Thyroid gland (tissue), 4 donors: ENCODE measurements at regions not wholly inside any gene's neighbourhood (a gene's known extent, or its start where the extent isn't known, plus 50 kb on each side); places are given as distances from the start of the nearest gene placed in this dataset.

Source experiments
- DNase-seq, 2 donors: peaks; one replicate each; pipeline ENCODE4 v3.0.0-alpha.2; 2019
- H3K27ac ChIP-seq, 3 donors: fragments of 200-600 bp; sonication (generic); 1 replicate in 2 of 3; 2 replicates in 1 of 3; pipeline ENCODE4 v1.5.1; 2016 to 2019; ENCODE audit warnings: mild to moderate bottlenecking in 1 of 3, moderate library complexity in 1 of 3
- H3K27me3 ChIP-seq: fragments of 200-600 bp; sonication (generic); one replicate; pipeline ENCODE4 v1.5.1; 2019
- H3K36me3 ChIP-seq, 2 donors: fragments of 200-600 bp; sonication (generic); one replicate each; pipeline ENCODE4 v1.5.1; 2016 to 2019
- H3K4me1 ChIP-seq, 2 donors: fragments of 200-600 bp; sonication (generic); one replicate each; pipeline ENCODE4 v1.5.1; 2017 to 2019
- H3K4me3 ChIP-seq, 3 donors: fragments of 200-600 bp; sonication (generic); replicated peaks in 1 of 3; 1 replicate in 2 of 3; 2 replicates in 1 of 3; pipeline ENCODE4 v1.5.1; 2016; ENCODE audit warnings: mild to moderate bottlenecking in 1 of 3
- H3K9me3 ChIP-seq: fragments of 200-600 bp; sonication (generic); one replicate; pipeline ENCODE4 v1.5.1; 2017
- CTCF ChIP-seq, 6 experiments: fragments of 200-600 bp in 3 of 6; fragments of 450-650 bp in 3 of 6; sonication (generic) in 3 of 6; IDR thresholded peaks; one replicate each; pipeline ENCODE4 v1.5.1; 2016 to 2019; ENCODE audit warnings: antibody characterized with exemption in 6 of 6, mild to moderate bottlenecking in 2 of 6, inconsistent platforms in 1 of 6, moderate library complexity in 1 of 6
- POLR2A ChIP-seq, 2 donors: fragments of 450-650 bp; IDR thresholded peaks; one replicate each; pipeline ENCODE4 v1.6.1; 2017; ENCODE audit warnings: antibody characterized with exemption in 2 of 2, mild to moderate bottlenecking in 2 of 2, moderate library complexity in 1 of 2
- WGBS, 2 donors: methylation state at CpG; one replicate each; pipeline ENCODE4 v1.1.5; 2017; 5-methylcytosine and 5-hydroxymethylcytosine counted together
- intact Hi-C: fragments of 100-400 bp; cut with DNase I; formaldehyde crosslinking; loops from one replicate; pipeline ENCODE4 v1.15.1; 2023

- TF ChIP-seq CTCF (IDR thresholded peaks at IDR 0.05) (no peak), POLR2A (IDR thresholded peaks at IDR 0.05) (no peak)
- Histone ChIP-seq H3K4me1 (peaks cover 0 to 14% of the 10 kb centered on the region in 2 donors), H3K27me3 (no peaks in the 10 kb centered on the region), H3K27ac (no peak overlapping the region), H3K9me3 (no peaks in the 10 kb centered on the region), H3K4me3 (no peak overlapping the region), H3K36me3 (no peaks in the 10 kb centered on the region)
- no peak for DNase-seq
- intact Hi-C loops, result no loop called here
- 74 to 76% methylated on average over 2 of the region's 2 CpGs for WGBS, 2 donors
These were observed 130.5 kb upstream of the TTC29 start for GRCh38 chr4:147076179-147076578.

- Histone ChIP-seq H3K4me1 (peaks cover 0 to 14% of the 10 kb centered on the region in 2 donors), H3K27me3 (no peaks in the 10 kb centered on the region), H3K4me3 (no peak overlapping the region), H3K9me3 (no peaks in the 10 kb centered on the region), H3K27ac (no peak overlapping the region), H3K36me3 (no peaks in the 10 kb centered on the region)
- TF ChIP-seq CTCF (IDR thresholded peaks at IDR 0.05) (no peak), POLR2A (IDR thresholded peaks at IDR 0.05) (no peak)
- DNase-seq, result no peak
- intact Hi-C loops, result no loop called here
These were observed 131.1 kb upstream of the TTC29 start for GRCh38 chr4:147076728-147077127.

- DNase-seq, result no peak
- Histone ChIP-seq H3K27ac (no peak overlapping the region), H3K36me3 (no peaks in the 10 kb centered on the region), H3K4me3 (no peak overlapping the region), H3K27me3 (no peaks in the 10 kb centered on the region), H3K9me3 (no peaks in the 10 kb centered on the region), H3K4me1 (peaks cover 0 to 14% of the 10 kb centered on the region in 2 donors)
- intact Hi-C loops, result no loop called here
- TF ChIP-seq POLR2A (IDR thresholded peaks at IDR 0.05) (no peak), CTCF (IDR thresholded peaks at IDR 0.05) (no peak)
These were observed 132.7 kb upstream of the TTC29 start for GRCh38 chr4:147078362-147078761.

- intact Hi-C loops, result no loop called here
- WGBS, 2 donors, result 32 to 55% methylated on average over 17 of the region's 17 CpGs
- Histone ChIP-seq H3K4me3 (no peak overlapping the region), H3K36me3 (no peaks in the 10 kb centered on the region), H3K27ac (no peak overlapping the region), H3K9me3 (no peaks in the 10 kb centered on the region), H3K27me3 (no peaks in the 10 kb centered on the region), H3K4me1 (peaks cover 0 to 14% of the 10 kb centered on the region in 2 donors)
- TF ChIP-seq POLR2A (IDR thresholded peaks at IDR 0.05) (no peak), CTCF (IDR thresholded peaks at IDR 0.05) (no peak)
- DNase-seq, result peak; percentile 39 to 60
These were observed 133.4 kb upstream of the TTC29 start for GRCh38 chr4:147078875-147079658.

GRCh38 chr4:147084861-147085260 is 139.2 kb upstream of the TTC29 start:
- Histone ChIP-seq H3K4me1 (peaks cover 0 to 4% of the 10 kb centered on the region in 2 donors), H3K36me3 (no peaks in the 10 kb centered on the region), H3K4me3 (no peak overlapping the region), H3K9me3 (no peaks in the 10 kb centered on the region), H3K27ac (no peak overlapping the region), H3K27me3 (no peaks in the 10 kb centered on the region)
- no peak for TF ChIP-seq POLR2A (IDR thresholded peaks at IDR 0.05)
- no peak for TF ChIP-seq CTCF (IDR thresholded peaks at IDR 0.05)
- intact Hi-C loops, result no loop called here
- WGBS, 2 donors, result 84 to 96% methylated on average over 1 of the region's 1 CpG
- no peak for DNase-seq
